ENCODE measurements at regions not wholly inside any gene's neighbourhood (a gene's known extent, or its start where the extent isn't known, plus 50 kb on each side); places are given as distances from the start of the nearest gene placed in this dataset.
A peak's percentile ranks its signal among the peaks of the same experiment; 100 is the strongest.

DNA sequence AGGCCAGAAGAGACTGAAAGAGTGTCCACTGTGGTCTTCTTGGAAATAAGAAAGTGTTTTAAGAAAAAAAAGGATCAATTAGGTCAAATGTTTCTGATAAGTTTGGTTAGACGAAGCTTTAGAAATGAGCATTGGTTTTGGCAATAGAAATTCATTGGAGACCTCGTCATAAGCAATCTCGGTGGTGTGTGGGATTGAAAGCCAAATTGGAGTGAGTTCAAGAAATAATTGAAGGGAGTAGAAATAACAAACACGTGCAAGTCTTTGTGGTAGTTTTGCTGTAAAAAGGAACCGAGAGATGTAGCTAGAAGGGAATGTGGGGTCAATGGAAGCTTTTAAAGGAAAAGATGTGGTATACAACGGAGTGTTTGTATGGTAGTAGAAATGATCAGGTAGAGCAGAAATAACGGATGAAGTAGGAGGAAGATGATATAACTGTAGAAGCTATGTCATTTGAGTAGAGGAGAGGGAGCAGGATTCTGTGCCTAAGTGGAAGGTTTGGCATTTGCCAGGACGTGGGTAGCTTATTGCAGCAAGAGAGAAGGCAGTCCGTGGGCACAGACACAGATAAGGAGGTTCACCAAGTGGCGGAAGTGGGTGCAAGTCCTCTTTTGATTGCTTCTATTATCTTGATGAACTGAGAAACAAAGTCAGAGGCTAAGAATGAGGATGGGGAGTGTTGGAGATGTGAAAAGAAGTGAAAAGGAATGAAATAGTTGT lies 146.2 kb downstream of the DACT1 start:
- DNase-seq (ENCODE audit: extremely low read depth, low read depth): peak; percentile 3
- no peak for TF ChIP-seq CTCF (IDR thresholded peaks at IDR 0.05; ENCODE audit: low read depth, low read length)

GRCh38 chr14:58784931-58785330 lies 147.2 kb downstream of the DACT1 start:
- no peak for TF ChIP-seq CTCF (IDR thresholded peaks at IDR 0.05; ENCODE audit: low read depth, low read length)
- DNase-seq (ENCODE audit: extremely low read depth, low read depth): no peak

DNA sequence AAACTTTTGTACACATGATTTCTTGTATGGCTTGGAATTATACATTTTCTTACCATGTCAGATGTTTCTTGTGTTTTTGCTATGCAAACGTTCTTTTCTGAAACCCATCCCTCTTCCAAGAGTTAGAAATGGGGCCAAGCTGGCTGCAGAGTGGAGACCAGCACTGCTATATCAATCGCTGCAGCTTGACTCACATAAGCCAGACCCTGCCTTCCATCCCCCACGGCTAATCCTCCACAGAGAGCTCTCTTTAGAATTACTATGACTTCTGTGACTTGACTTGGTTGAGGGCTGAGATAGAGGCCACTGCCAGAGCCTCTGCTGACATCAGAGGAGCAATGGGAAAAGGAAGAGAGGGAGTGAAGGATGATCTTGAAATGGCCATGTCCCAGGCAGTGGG lies 147.9 kb downstream of the DACT1 start:
- DNase-seq (ENCODE audit: extremely low read depth, low read depth): no peak
- TF ChIP-seq CTCF (IDR thresholded peaks at IDR 0.05; ENCODE audit: low read depth, low read length): no peak

DNA sequence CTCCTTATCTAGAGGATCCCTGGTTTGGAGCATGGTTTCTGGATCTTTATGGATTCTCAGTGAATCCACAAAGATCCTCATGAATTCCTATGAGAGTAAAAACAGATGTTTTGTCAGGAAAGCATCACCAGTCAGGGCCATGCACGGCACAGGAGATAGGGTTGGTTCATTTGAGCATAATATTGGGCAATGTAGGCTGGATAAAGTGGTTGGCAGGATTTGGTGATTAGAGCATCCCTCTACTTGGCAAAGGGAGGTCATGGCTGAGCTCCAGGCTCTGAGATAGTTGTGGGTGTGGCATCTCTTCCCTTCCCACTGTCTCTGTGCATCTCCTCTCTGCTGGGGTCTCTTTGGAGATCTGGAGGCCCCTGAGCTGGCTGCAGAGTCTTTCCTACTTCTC lies 149.8 kb downstream of the DACT1 start:
- peak; percentile 4 for DNase-seq (ENCODE audit: extremely low read depth, low read depth)
- no peak for TF ChIP-seq CTCF (IDR thresholded peaks at IDR 0.05; ENCODE audit: low read depth, low read length)

DNA sequence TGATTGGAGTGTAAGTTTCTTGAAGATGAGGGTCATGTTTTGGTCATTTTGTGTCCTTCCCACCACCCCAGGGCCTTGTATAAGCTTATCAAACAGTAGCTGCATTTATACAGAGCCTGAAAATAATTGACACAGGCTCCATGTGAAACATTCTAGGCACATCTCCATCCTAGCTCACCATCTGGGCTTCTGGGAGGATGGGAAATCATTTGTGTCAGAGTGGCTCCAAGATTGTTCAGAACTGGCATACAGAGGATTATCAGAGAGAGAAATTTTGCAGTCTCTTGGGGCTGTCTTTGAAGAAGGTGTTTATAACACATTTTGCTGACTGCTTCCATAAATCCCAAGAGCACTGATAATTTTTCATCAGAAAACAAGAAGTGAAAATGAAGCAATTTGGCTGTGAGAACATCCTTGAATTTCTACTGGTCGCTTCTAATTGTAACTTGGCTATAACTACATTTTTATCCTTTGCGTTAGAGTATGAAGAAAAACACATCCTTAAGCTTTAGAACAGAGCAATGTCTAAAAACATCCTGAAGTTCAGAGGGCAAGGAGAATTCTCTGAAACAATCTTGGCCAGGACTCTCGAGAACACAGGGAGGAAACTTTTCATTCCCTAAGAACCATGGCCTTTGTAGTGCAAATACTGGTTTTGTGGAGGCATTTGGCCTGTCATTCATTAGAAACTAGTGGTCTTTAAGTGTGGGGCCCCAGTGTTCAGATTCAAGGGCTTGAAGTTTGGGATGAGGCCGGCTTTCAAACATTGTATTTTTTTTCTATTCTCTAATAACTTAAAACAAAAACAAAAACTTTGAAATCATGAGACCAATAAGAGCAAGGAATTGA lies 151.1 kb downstream of the DACT1 start:
- TF ChIP-seq CTCF (IDR thresholded peaks at IDR 0.05; ENCODE audit: low read depth, low read length): no peak
- no peak for DNase-seq (ENCODE audit: extremely low read depth, low read depth)

GRCh38 chr14:58789736-58790135 lies 152.0 kb downstream of the DACT1 start:
- TF ChIP-seq CTCF (IDR thresholded peaks at IDR 0.05; ENCODE audit: low read depth, low read length): no peak
- DNase-seq (ENCODE audit: extremely low read depth, low read depth): peak; percentile 25

GRCh38 chr14:58792416-58792815 lies 154.7 kb downstream of the DACT1 start:
- TF ChIP-seq CTCF (IDR thresholded peaks at IDR 0.05; ENCODE audit: low read depth, low read length): no peak

More at GRCh38 chr14:58792416-58792815, 154.7 kb downstream of the DACT1 start:
- no peak for DNase-seq (ENCODE audit: extremely low read depth, low read depth)
